A549 (cell line): ENCODE measurements at regions not wholly inside any gene's neighbourhood (a gene's known extent, or its start where the extent isn't known, plus 50 kb on each side); places are given as distances from the start of the nearest gene placed in this dataset.

Source experiments
- ATAC-seq, 2 experiments: fragments of 200-7000 bp in 1 of 2; fragments of >200 bp in 1 of 2; cut with Nextera tagmentation in 1 of 2; cut with Tn5 transposase in 1 of 2; 3 replicates each; pipeline versions ENCODE4 v1.8.0 to v1.9.1; 2018 to 2020; ENCODE audit warnings: mild to moderate bottlenecking in 1 of 2, moderate library complexity in 1 of 2
- CTCF ChIA-PET: fragments of 300-600 bp; sonication (Branson Sonifier 250); formaldehyde crosslinking; extraction: SDS; loops from one replicate; lab custom pipeline; 2021; ENCODE audit warnings: antibody characterized with exemption, inconsistent platforms; lab: Yijun Ruan, JAX
- POLR2A ChIA-PET: fragments of 350-600 bp; formaldehyde crosslinking; extraction: SDS; loops from one replicate; lab custom pipeline; 2021; ENCODE audit warnings: antibody characterized with exemption, inconsistent platforms; lab: Yijun Ruan, JAX
- DNase-seq, 2 experiments: peaks; one replicate each; pipeline versions ENCODE4 v3.0.0 to v3.0.0-alpha.2; 2011 to 2016; ENCODE audit warnings: low read depth in 1 of 2, low spot score in 1 of 2
- FAIRE-seq: peaks from 2 replicates; lab custom pipeline; 2011; peaks lifted over from hg19 to GRCh38; lab: Jason Lieb, UNC
- H3K27ac ChIP-seq, 2 experiments: fragments of >200 bp; sonication (Bioruptor Twin); formaldehyde crosslinking; 3 replicates each; pipeline ENCODE4 v1.5.1; 2016 to 2017
- H3K4me1 ChIP-seq: fragments of >200 bp; sonication (Bioruptor Twin); formaldehyde crosslinking; 3 replicates; pipeline ENCODE4 v1.6.1; 2016
- H3K4me2 ChIP-seq: fragments of >200 bp; sonication (Bioruptor Twin); formaldehyde crosslinking; 3 replicates; pipeline ENCODE4 v1.6.1; 2016
- H3K4me3 ChIP-seq: fragments of >200 bp; sonication (Bioruptor Twin); formaldehyde crosslinking; 3 replicates; pipeline ENCODE4 v1.5.1; 2016
- H3K9me3 ChIP-seq: fragments of >200 bp; sonication (Bioruptor Twin); formaldehyde crosslinking; 3 replicates; pipeline ENCODE4 v1.6.1; 2016
- CEBPB ChIP-seq, 2 experiments: fragments of >200 bp in 1 of 2; sonication (Bioruptor Twin) in 1 of 2; formaldehyde crosslinking in 1 of 2; IDR thresholded peaks; 2 replicates each; pipeline ENCODE4 v1.6.1; 2012 to 2016
- CHD2 ChIP-seq: fragments of 150-350 bp; IDR thresholded peaks from 2 replicates; pipeline ENCODE4 v1.6.1; 2014; ENCODE audit warnings: low read length; ENCODE audit not compliant: partially characterized antibody
- CHD4 ChIP-seq: fragments of 200-600 bp; sonication (generic); IDR thresholded peaks from 2 replicates; pipeline ENCODE4 v1.6.1; 2016; ENCODE audit warnings: antibody characterized with exemption, mild to moderate bottlenecking, borderline replicate concordance
- CTCF ChIP-seq: fragments of >200 bp; sonication (Bioruptor Twin); formaldehyde crosslinking; IDR thresholded peaks from 3 replicates; pipeline ENCODE4 v1.5.1; 2016
- E2F6 ChIP-seq: IDR thresholded peaks from 2 replicates; pipeline ENCODE4 v1.6.1; 2012; ENCODE audit warnings: low read depth, borderline replicate concordance
- EHF ChIP-seq: fragments of 250-450 bp; sonication (Bioruptor Pico); IDR thresholded peaks from 2 replicates; pipeline ENCODE4 v1.5.0; 2020; ENCODE audit warnings: mild to moderate bottlenecking
- ELK1 ChIP-seq: fragments of 150-350 bp; IDR thresholded peaks from 2 replicates; pipeline ENCODE4 v1.6.1; 2014; ENCODE audit warnings: low read depth, mild to moderate bottlenecking, low read length
- EP300 ChIP-seq, 2 experiments: fragments of >200 bp; sonication (Bioruptor Twin); formaldehyde crosslinking; IDR thresholded peaks; 2 replicates in 1 of 2; 3 replicates in 1 of 2; pipeline ENCODE4 v1.6.1; 2016 to 2017
- ESRRA ChIP-seq: fragments of 150-350 bp; IDR thresholded peaks from 2 replicates; pipeline ENCODE4 v1.6.1; 2014; ENCODE audit warnings: mild to moderate bottlenecking, low read length, borderline replicate concordance
- FOSB ChIP-seq: fragments of 250-450 bp; sonication (Bioruptor Pico); IDR thresholded peaks from 2 replicates; pipeline ENCODE4 v1.5.0; 2020; ENCODE audit warnings: mild to moderate bottlenecking, moderate library complexity
- FOSL2 ChIP-seq, 2 experiments: fragments of 450-650 bp in 1 of 2; fragments of >200 bp in 1 of 2; sonication (Bioruptor Twin) in 1 of 2; formaldehyde crosslinking; IDR thresholded peaks; 2 replicates each; pipeline versions ENCODE4 v1.5.0 to v1.6.1; 2016 to 2020; ENCODE audit warnings: mild to moderate bottlenecking in 1 of 2, moderate library complexity in 1 of 2
- FOXS1 ChIP-seq: fragments of 250-450 bp; sonication (Bioruptor Pico); IDR thresholded peaks from 2 replicates; pipeline ENCODE4 v1.5.0; 2020; ENCODE audit warnings: mild to moderate bottlenecking, moderate library complexity
- HOXB5 ChIP-seq: fragments of 250-450 bp; sonication (Bioruptor Pico); IDR thresholded peaks from 2 replicates; pipeline ENCODE4 v1.5.0; 2020; ENCODE audit warnings: mild to moderate bottlenecking, moderate library complexity
- JUN ChIP-seq, 2 experiments: fragments of >200 bp; sonication (Bioruptor Twin); formaldehyde crosslinking; IDR thresholded peaks; 2 replicates in 1 of 2; 3 replicates in 1 of 2; pipeline ENCODE4 v1.6.1; 2016 to 2017
- JUNB ChIP-seq: fragments of >200 bp; sonication (Bioruptor Twin); formaldehyde crosslinking; IDR thresholded peaks from 2 replicates; pipeline ENCODE4 v1.6.1; 2016
- KDM5A ChIP-seq: fragments of 200-600 bp; sonication (generic); IDR thresholded peaks from 2 replicates; pipeline ENCODE4 v1.6.1; 2016; ENCODE audit warnings: antibody characterized with exemption, mild to moderate bottlenecking
- MAFK ChIP-seq: fragments of 450-650 bp; IDR thresholded peaks from 2 replicates; pipeline ENCODE4 v1.6.1; 2014; ENCODE audit not compliant: partially characterized antibody
- MAZ ChIP-seq: fragments of 150-350 bp; IDR thresholded peaks from 2 replicates; pipeline ENCODE4 v1.6.1; 2014; ENCODE audit warnings: antibody characterized with exemption, low read depth, low read length, borderline replicate concordance
- NPAS2 ChIP-seq: fragments of 250-450 bp; sonication (Bioruptor Pico); IDR thresholded peaks from 2 replicates; pipeline ENCODE4 v1.8.0; 2022; ENCODE audit warnings: mild to moderate bottlenecking, moderate library complexity, borderline replicate concordance
- NR3C1 ChIP-seq: fragments of >200 bp; sonication (Bioruptor Twin); formaldehyde crosslinking; IDR thresholded peaks from 3 replicates; pipeline ENCODE4 v1.6.1; 2017
- RARB ChIP-seq: fragments of 250-450 bp; sonication (Bioruptor Pico); IDR thresholded peaks from 2 replicates; pipeline ENCODE4 v1.8.0; 2021; ENCODE audit warnings: mild to moderate bottlenecking, moderate library complexity
- RNF2 ChIP-seq: fragments of 200-600 bp; sonication (generic); IDR thresholded peaks from 2 replicates; pipeline ENCODE4 v1.6.1; 2016; ENCODE audit warnings: low read depth, mild to moderate bottlenecking, antibody characterized with exemption, moderate library complexity, borderline replicate concordance
- SMC3 ChIP-seq: fragments of >200 bp; sonication (Bioruptor Twin); formaldehyde crosslinking; IDR thresholded peaks from 3 replicates; pipeline ENCODE4 v1.6.1; 2018; ENCODE audit warnings: inconsistent platforms
- TP53 ChIP-seq: fragments of 250-450 bp; sonication (Bioruptor Pico); IDR thresholded peaks from 2 replicates; pipeline ENCODE4 v1.5.0; 2021; ENCODE audit warnings: mild to moderate bottlenecking, moderate library complexity
- ZNF302 ChIP-seq: fragments of 250-450 bp; sonication (Bioruptor Pico); IDR thresholded peaks from 2 replicates; pipeline ENCODE4 v1.9.0; 2021; ENCODE audit warnings: inconsistent platforms, mild to moderate bottlenecking, moderate library complexity
- WGBS: methylation state at CpG from one replicate; pipeline ENCODE4 v1.1.6; 2017; ENCODE audit errors: missing lambda C conversion rate; 5-methylcytosine and 5-hydroxymethylcytosine counted together
- TF ChIP-seq, protein P1 (sequence below): fragments of 450-650 bp; IDR thresholded peaks from 2 replicates; pipeline ENCODE4 v1.6.1; 2014; ENCODE audit warnings: antibody characterized with exemption
- TF ChIP-seq, protein P2 (sequence below): IDR thresholded peaks from 2 replicates; pipeline ENCODE4 v1.6.1; 2012
- TF ChIP-seq, protein P3 (sequence below): fragments of 200-600 bp; sonication (generic); IDR thresholded peaks from 2 replicates; pipeline ENCODE4 v1.6.1; 2016; ENCODE audit warnings: antibody characterized with exemption, mild to moderate bottlenecking, moderate library complexity

GRCh38 chr3:194225418-194225812, 89.5 kb downstream of the HES1 start:
- CTCF ChIA-PET, result interaction anchor here (0.8 kb wide), 1 partner anchor 267 kb away, joined by 3 read pairs; no protein-coding TSS in a partner anchor

DNA sequence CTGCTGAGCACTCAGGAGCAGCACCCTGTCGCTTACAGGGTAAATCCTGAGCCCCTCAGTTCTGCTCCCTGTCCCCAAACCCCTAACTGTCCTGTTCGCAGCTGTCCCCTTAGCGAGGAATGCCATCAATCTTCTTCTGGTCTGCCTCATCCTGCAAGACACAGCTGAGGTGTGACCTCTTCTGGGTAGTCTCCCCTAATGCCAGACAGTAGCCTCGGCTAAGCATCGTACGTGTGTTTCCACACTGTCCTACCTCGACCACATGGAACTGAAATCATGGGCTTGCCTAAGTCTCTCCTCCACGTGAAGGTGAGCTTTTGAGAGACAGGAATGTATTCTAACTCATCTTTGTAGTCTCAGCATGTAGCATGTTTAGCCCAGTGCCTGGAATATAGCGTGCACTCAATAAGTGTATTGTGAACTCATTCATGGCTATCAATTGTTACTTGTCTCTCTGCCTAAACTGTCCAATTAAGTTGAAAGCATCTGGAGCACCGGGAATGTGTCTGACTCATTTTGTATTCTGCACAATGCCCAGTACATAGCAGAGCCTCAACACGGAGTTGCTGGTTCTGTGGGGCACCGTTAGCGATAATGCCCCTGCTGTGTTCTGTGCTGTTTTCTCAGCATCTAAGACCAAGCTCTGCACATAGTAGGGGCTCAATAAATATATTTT, 90.2 kb downstream of the HES1 start:
- Histone ChIP-seq H3K4me1 (no peaks in the 10 kb centered on the region), H3K4me2 (no peak overlapping the region), H3K27ac (no peak overlapping the region), H3K9me3 (no peaks in the 10 kb centered on the region), H3K4me3 (no peak overlapping the region)
- no peak for DNase-seq
- WGBS, result 54% methylated on average over 11 of the region's 13 CpGs
- no peak for ATAC-seq
- ChIA-PET POLR2A (no interaction called here), CTCF (interaction anchor here (0.8 to 1.0 kb wide), 2 partner anchors 268 to 447 kb away, joined by 3 read pairs; no protein-coding TSS in a partner anchor)
- TF ChIP-seq CHD4 (no peak), CTCF (no peak), ELK1 (no peak), ZNF302 (CRISPR knock-in tag) (no peak), FOXS1 (no peak), MAZ (no peak), FOSB (CRISPR knock-in tag) (no peak), EP300 (IDR thresholded peaks at IDR 0.05) (no peak), RNF2 (no peak), CEBPB (IDR thresholded peaks at IDR 0.05) (no peak), NPAS2 (no peak), JUNB (no peak), NR3C1 (no peak), E2F6 (no peak), KDM5A (no peak)
- no peak for FAIRE-seq

More at GRCh38 chr3:194225418-194225812, 89.5 kb downstream of the HES1 start:
- FAIRE-seq, result no peak
- Histone ChIP-seq H3K4me2 (no peak overlapping the region), H3K4me1 (no peaks in the 10 kb centered on the region), H3K9me3 (no peaks in the 10 kb centered on the region), H3K27ac (no peak overlapping the region), H3K4me3 (no peak overlapping the region)
- 54% methylated on average over 5 of the region's 5 CpGs for WGBS
- POLR2A ChIA-PET, result no interaction called here
- no peak for ATAC-seq
- TF ChIP-seq, protein P1, sequence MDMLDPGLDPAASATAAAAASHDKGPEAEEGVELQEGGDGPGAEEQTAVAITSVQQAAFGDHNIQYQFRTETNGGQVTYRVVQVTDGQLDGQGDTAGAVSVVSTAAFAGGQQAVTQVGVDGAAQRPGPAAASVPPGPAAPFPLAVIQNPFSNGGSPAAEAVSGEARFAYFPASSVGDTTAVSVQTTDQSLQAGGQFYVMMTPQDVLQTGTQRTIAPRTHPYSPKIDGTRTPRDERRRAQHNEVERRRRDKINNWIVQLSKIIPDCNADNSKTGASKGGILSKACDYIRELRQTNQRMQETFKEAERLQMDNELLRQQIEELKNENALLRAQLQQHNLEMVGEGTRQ, result no peak
- TF ChIP-seq MAFK (no peak), HOXB5 (CRISPR knock-in tag) (no peak), TP53 (CRISPR knock-in tag) (no peak), ESRRA (no peak), EHF (CRISPR knock-in tag) (no peak), CHD4 (no peak), CEBPB (IDR thresholded peaks at IDR 0.05) (no peak), MAZ (no peak), ZNF302 (CRISPR knock-in tag) (no peak), FOSL2 (IDR thresholded peaks at IDR 0.05) (no peak), FOSL2 (CRISPR knock-in tag; IDR thresholded peaks at IDR 0.05) (no peak), RARB (CRISPR knock-in tag) (no peak), JUN (IDR thresholded peaks at IDR 0.05) (no peak), CHD2 (no peak), SMC3 (no peak), JUNB (no peak)
- TF ChIP-seq, protein P2, sequence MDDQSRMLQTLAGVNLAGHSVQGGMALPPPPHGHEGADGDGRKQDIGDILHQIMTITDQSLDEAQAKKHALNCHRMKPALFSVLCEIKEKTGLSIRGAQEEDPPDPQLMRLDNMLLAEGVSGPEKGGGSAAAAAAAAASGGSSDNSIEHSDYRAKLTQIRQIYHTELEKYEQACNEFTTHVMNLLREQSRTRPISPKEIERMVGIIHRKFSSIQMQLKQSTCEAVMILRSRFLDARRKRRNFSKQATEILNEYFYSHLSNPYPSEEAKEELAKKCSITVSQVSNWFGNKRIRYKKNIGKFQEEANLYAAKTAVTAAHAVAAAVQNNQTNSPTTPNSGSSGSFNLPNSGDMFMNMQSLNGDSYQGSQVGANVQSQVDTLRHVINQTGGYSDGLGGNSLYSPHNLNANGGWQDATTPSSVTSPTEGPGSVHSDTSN, result no peak
- TF ChIP-seq, protein P3, sequence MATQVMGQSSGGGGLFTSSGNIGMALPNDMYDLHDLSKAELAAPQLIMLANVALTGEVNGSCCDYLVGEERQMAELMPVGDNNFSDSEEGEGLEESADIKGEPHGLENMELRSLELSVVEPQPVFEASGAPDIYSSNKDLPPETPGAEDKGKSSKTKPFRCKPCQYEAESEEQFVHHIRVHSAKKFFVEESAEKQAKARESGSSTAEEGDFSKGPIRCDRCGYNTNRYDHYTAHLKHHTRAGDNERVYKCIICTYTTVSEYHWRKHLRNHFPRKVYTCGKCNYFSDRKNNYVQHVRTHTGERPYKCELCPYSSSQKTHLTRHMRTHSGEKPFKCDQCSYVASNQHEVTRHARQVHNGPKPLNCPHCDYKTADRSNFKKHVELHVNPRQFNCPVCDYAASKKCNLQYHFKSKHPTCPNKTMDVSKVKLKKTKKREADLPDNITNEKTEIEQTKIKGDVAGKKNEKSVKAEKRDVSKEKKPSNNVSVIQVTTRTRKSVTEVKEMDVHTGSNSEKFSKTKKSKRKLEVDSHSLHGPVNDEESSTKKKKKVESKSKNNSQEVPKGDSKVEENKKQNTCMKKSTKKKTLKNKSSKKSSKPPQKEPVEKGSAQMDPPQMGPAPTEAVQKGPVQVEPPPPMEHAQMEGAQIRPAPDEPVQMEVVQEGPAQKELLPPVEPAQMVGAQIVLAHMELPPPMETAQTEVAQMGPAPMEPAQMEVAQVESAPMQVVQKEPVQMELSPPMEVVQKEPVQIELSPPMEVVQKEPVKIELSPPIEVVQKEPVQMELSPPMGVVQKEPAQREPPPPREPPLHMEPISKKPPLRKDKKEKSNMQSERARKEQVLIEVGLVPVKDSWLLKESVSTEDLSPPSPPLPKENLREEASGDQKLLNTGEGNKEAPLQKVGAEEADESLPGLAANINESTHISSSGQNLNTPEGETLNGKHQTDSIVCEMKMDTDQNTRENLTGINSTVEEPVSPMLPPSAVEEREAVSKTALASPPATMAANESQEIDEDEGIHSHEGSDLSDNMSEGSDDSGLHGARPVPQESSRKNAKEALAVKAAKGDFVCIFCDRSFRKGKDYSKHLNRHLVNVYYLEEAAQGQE, result no peak
- no peak for DNase-seq
